Neural cell (in vitro differentiated cells): ENCODE measurements at regions not wholly inside any gene's neighbourhood (a gene's known extent, or its start where the extent isn't known, plus 50 kb on each side); places are given as distances from the start of the nearest gene placed in this dataset.
"Not testable (repeated sequence)": the region's sequence is repeated elsewhere in the genome, so short reads cannot be mapped to it uniquely, and the experiment has no call there.

ENCODE experiments used
- H2AFZ ChIP-seq: fragments of 200-600, 300-800 bp; sonication (generic), shearing (Covaris generic); 2 replicates; pipeline ENCODE4 v1.6.0; 2014; ENCODE audit warnings: low read depth, mild to moderate bottlenecking, antibody characterized with exemption, low read length, moderate library complexity
- H3F3A ChIP-seq: fragments of 200-600 bp; shearing (Covaris generic); 2 replicates; pipeline ENCODE4 v1.6.1; 2016; ENCODE audit warnings: mild to moderate bottlenecking, moderate library complexity, mixed read lengths, antibody characterized with exemption, low read length; ENCODE audit not compliant: insufficient read depth, poor library complexity, severe bottlenecking
- H3K27ac ChIP-seq: fragments of 200-600, 300-800 bp; sonication (generic), shearing (Covaris generic); 2 replicates; pipeline ENCODE4 v1.5.1; 2014; ENCODE audit warnings: mild to moderate bottlenecking, low read length, moderate library complexity
- H3K27me3 ChIP-seq: fragments of 300-800, 200-600 bp; sonication (generic), shearing (Covaris generic); 2 replicates; pipeline ENCODE4 v1.6.0; 2014; ENCODE audit warnings: mild to moderate bottlenecking, low read depth, low read length, moderate library complexity; ENCODE audit not compliant: insufficient read depth
- H3K36me3 ChIP-seq: fragments of 300-800, 200-600 bp; sonication (generic), shearing (Covaris generic); 2 replicates; pipeline ENCODE4 v1.5.1; 2014; ENCODE audit warnings: mild to moderate bottlenecking, antibody characterized with exemption, low read length, moderate library complexity; ENCODE audit not compliant: insufficient read depth
- H3K4me2 ChIP-seq: fragments of 300-800, 200-600 bp; sonication (generic), shearing (Covaris generic); 2 replicates; pipeline ENCODE4 v1.6.0; 2014; ENCODE audit warnings: mild to moderate bottlenecking, low read length
- H3K4me3 ChIP-seq: fragments of 300-800, 200-600 bp; sonication (generic), shearing (Covaris generic); 2 replicates; pipeline ENCODE4 v1.5.1; 2014; ENCODE audit warnings: mild to moderate bottlenecking, low read length, moderate library complexity
- H3K79me2 ChIP-seq: fragments of 200-600 bp; shearing (Covaris generic); replicated peaks from 2 replicates; pipeline ENCODE4 v1.6.0; 2014; ENCODE audit warnings: mild to moderate bottlenecking, low read length, moderate library complexity; ENCODE audit not compliant: insufficient read depth
- H3K9ac ChIP-seq: fragments of 300-800, 200-600 bp; sonication (generic), shearing (Covaris generic); 2 replicates; pipeline ENCODE4 v1.6.1; 2016; ENCODE audit warnings: mild to moderate bottlenecking, low read length, mixed read lengths
- H3K9me2 ChIP-seq: fragments of 200-600 bp; shearing (Covaris generic); 2 replicates; pipeline ENCODE4 v1.6.1; 2016; ENCODE audit warnings: mild to moderate bottlenecking, low read length, mixed read lengths; ENCODE audit not compliant: insufficient read depth
- H3K9me3 ChIP-seq: fragments of 200-600, 300-800 bp; sonication (generic), shearing (Covaris generic); 2 replicates; pipeline ENCODE4 v1.6.1; 2016; ENCODE audit warnings: mild to moderate bottlenecking, mixed run types, low read length, moderate library complexity, mixed read lengths
- H4K20me1 ChIP-seq: fragments of 200-600 bp; shearing (Covaris generic); 2 replicates; pipeline ENCODE4 v1.6.1; 2016; ENCODE audit warnings: mild to moderate bottlenecking, mixed run types; ENCODE audit not compliant: insufficient read depth
- EP300 ChIP-seq: fragments of 450-650 bp; conservative IDR thresholded peaks from 2 replicates; pipeline ENCODE4 v1.6.1; 2014; ENCODE audit warnings: antibody characterized with exemption, mild to moderate bottlenecking, moderate library complexity; ENCODE audit not compliant: poor library complexity, severe bottlenecking
- EZH2 ChIP-seq: fragments of 200-600, 300-800 bp; shearing (Covaris generic), sonication (generic); IDR thresholded peaks from 2 replicates; pipeline ENCODE4 v1.6.1; 2014; ENCODE audit warnings: antibody characterized with exemption, low read length, borderline replicate concordance, mild to moderate bottlenecking; ENCODE audit not compliant: insufficient read depth, poor library complexity, severe bottlenecking
- MXI1 ChIP-seq: fragments of 450-650 bp; conservative IDR thresholded peaks from 2 replicates; pipeline ENCODE4 v1.6.1; 2014; ENCODE audit warnings: antibody characterized with exemption, mild to moderate bottlenecking; ENCODE audit not compliant: poor library complexity, severe bottlenecking
- POLR2AphosphoS5 ChIP-seq: IDR thresholded peaks from 2 replicates; pipeline ENCODE4 v1.6.1; 2012
- RAD21 ChIP-seq: fragments of 450-650 bp; conservative IDR thresholded peaks from 2 replicates; pipeline ENCODE4 v1.6.1; 2014; ENCODE audit warnings: antibody characterized with exemption, mild to moderate bottlenecking, moderate library complexity
- SMC3 ChIP-seq: fragments of 450-650 bp; conservative IDR thresholded peaks from 2 replicates; pipeline ENCODE4 v1.6.1; 2014; ENCODE audit warnings: antibody characterized with exemption, mild to moderate bottlenecking, moderate library complexity; ENCODE audit not compliant: poor library complexity
- TAF1 ChIP-seq: IDR thresholded peaks from 2 replicates; pipeline ENCODE4 v1.6.1; 2012; ENCODE audit warnings: low read depth
- TF ChIP-seq, protein P1 (sequence below): fragments of 450-650 bp; IDR thresholded peaks from 2 replicates; pipeline ENCODE4 v1.5.1; 2014; ENCODE audit warnings: antibody characterized with exemption, mild to moderate bottlenecking, moderate library complexity; ENCODE audit not compliant: poor library complexity, severe bottlenecking
- TF ChIP-seq, protein P2 (sequence below): IDR thresholded peaks from 2 replicates; pipeline ENCODE4 v1.6.1; 2012; ENCODE audit warnings: borderline replicate concordance

DNA sequence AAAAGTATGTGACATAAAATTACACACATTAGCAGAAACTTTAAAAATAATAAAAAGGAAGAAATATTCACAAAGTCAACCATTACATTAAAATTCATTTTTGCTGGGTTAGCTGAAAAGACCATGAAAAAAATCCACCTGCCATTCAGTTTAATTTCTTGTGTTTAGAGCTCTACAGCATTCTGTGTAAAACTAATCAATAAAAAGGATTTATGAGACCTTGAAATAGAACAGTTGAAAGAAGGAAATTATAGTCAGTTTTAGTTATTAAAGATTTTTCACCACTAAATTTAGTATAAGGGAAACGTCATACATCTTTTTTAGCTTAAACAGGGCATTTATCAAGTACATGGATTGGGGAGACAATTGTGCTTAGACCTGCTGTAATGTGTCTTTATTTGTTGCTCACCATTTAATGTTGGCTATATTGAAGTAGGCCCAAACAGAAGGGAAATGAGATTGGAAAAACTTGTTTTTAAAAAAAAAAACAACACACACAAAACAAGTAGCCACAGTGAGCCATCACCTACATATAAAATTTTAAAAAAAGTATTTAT is 438.7 kb upstream of the POU3F2 start:
- TF ChIP-seq, protein P1, sequence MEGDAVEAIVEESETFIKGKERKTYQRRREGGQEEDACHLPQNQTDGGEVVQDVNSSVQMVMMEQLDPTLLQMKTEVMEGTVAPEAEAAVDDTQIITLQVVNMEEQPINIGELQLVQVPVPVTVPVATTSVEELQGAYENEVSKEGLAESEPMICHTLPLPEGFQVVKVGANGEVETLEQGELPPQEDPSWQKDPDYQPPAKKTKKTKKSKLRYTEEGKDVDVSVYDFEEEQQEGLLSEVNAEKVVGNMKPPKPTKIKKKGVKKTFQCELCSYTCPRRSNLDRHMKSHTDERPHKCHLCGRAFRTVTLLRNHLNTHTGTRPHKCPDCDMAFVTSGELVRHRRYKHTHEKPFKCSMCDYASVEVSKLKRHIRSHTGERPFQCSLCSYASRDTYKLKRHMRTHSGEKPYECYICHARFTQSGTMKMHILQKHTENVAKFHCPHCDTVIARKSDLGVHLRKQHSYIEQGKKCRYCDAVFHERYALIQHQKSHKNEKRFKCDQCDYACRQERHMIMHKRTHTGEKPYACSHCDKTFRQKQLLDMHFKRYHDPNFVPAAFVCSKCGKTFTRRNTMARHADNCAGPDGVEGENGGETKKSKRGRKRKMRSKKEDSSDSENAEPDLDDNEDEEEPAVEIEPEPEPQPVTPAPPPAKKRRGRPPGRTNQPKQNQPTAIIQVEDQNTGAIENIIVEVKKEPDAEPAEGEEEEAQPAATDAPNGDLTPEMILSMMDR: no peak
- TF ChIP-seq EZH2: no peak
- TF ChIP-seq TAF1: no peak
- TF ChIP-seq, protein P2, sequence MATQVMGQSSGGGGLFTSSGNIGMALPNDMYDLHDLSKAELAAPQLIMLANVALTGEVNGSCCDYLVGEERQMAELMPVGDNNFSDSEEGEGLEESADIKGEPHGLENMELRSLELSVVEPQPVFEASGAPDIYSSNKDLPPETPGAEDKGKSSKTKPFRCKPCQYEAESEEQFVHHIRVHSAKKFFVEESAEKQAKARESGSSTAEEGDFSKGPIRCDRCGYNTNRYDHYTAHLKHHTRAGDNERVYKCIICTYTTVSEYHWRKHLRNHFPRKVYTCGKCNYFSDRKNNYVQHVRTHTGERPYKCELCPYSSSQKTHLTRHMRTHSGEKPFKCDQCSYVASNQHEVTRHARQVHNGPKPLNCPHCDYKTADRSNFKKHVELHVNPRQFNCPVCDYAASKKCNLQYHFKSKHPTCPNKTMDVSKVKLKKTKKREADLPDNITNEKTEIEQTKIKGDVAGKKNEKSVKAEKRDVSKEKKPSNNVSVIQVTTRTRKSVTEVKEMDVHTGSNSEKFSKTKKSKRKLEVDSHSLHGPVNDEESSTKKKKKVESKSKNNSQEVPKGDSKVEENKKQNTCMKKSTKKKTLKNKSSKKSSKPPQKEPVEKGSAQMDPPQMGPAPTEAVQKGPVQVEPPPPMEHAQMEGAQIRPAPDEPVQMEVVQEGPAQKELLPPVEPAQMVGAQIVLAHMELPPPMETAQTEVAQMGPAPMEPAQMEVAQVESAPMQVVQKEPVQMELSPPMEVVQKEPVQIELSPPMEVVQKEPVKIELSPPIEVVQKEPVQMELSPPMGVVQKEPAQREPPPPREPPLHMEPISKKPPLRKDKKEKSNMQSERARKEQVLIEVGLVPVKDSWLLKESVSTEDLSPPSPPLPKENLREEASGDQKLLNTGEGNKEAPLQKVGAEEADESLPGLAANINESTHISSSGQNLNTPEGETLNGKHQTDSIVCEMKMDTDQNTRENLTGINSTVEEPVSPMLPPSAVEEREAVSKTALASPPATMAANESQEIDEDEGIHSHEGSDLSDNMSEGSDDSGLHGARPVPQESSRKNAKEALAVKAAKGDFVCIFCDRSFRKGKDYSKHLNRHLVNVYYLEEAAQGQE: no peak
- TF ChIP-seq RAD21: no peak
- TF ChIP-seq MXI1: no peak
- no peak for TF ChIP-seq POLR2AphosphoS5
- TF ChIP-seq EP300: no peak
- no peak for TF ChIP-seq SMC3

DNA sequence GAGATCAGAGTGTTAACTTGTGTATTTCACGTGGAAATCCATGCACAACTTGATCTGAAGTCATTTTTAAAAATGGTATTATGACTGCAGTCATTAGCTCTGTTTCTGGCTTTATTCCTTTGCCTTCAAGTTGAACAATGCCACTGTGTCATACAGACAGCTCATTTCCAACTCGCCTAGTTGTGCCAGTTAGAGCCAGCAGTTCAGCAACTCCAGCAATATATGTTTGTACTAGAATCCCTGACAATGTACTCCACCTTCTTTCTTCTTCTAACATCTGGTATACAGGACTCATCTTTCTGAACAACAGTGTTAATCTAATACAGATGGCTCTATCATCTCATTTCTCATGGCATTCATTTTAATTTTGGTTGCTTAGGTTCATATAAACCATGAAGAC is 418.3 kb upstream of the POU3F2 start:
- TF ChIP-seq MXI1: no peak
- TF ChIP-seq SMC3: no peak
- TF ChIP-seq, protein P1: no peak
- TF ChIP-seq EP300: no peak
- no peak for TF ChIP-seq EZH2
- TF ChIP-seq TAF1: no peak
- TF ChIP-seq, protein P2: no peak
- no peak for TF ChIP-seq POLR2AphosphoS5
- TF ChIP-seq RAD21: no peak
- H3K9me2 ChIP-seq: no peaks in the 10 kb centered on the region

More for the DNA sequence above, 438.7 kb upstream of the POU3F2 start:
- Histone ChIP-seq H3K79me2 (no peaks in the 10 kb centered on the region), H3K4me2 (no peak overlapping the region), H3K27ac (no peak overlapping the region), H3F3A (no peaks in the 10 kb centered on the region), H3K9me3 (no peaks in the 10 kb centered on the region), H3K27me3 (no peaks in the 10 kb centered on the region), H3K36me3 (no peaks in the 10 kb centered on the region), H3K4me3 (no peak overlapping the region), H4K20me1 (no peaks in the 10 kb centered on the region), H2AFZ (no peak overlapping the region), H3K9ac (no peak overlapping the region), H3K9me2 (no peaks in the 10 kb centered on the region)

DNA sequence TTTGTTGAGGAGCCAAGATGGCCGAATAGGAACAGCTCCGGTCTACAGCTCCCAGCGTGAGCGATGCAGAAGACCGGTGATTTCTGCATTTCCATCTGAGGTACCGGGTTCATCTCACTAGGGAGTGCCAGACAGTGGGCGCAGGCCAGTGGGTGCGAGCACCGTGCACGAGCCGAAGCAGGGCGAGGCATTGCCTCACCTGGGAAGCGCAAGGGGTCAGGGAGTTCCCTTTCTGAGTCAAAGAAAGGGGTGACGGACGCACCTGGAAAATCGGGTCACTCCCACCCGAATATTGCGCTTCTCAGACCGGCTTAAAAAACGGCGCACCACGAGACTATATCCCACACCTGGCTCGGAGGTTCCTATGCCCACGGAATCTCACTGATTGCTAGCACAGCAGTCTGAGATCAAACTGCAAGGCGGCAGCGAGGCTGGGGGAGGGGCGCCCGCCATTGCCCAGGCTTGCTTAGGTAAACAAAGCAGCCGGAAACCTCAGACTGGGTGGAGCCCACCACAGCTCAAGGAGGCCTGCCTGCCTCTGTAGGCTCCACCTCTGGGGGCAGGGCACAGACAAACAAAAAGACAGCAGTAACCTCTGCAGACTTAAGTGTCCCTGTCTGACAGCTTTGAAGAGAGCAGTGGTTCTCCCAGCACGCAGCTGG is 417.7 kb upstream of the POU3F2 start:
- H3K27ac ChIP-seq, H3K4me2 ChIP-seq, H4K20me1 ChIP-seq, H3K27me3 ChIP-seq, H3K9ac ChIP-seq, H2AFZ ChIP-seq, H3K79me2 ChIP-seq, H3K4me3 ChIP-seq, H3F3A ChIP-seq, H3K9me3 ChIP-seq, H3K36me3 ChIP-seq, H3K9me2 ChIP-seq: not testable (repeated sequence)

More for the DNA sequence above, 418.3 kb upstream of the POU3F2 start:
- Histone ChIP-seq H3K4me2 (no peak overlapping the region), H3K27ac (no peak overlapping the region), H3K36me3 (no peaks in the 10 kb centered on the region), H3K9me3 (no peaks in the 10 kb centered on the region), H2AFZ (no peak overlapping the region), H4K20me1 (no peaks in the 10 kb centered on the region), H3K4me3 (no peak overlapping the region), H3K79me2 (no peaks in the 10 kb centered on the region), H3K27me3 (no peaks in the 10 kb centered on the region), H3F3A (no peaks in the 10 kb centered on the region), H3K9ac (no peak overlapping the region)
